Calu3 (cell line): ENCODE measurements at regions not wholly inside any gene's neighbourhood (a gene's known extent, or its start where the extent isn't known, plus 50 kb on each side); places are given as distances from the start of the nearest gene placed in this dataset.

Experiments used
- BruUV-seq: library from RNA; stranded (reverse); fragments of 400-500 nt; replicated peaks from 2 replicates; lab custom pipeline; 2021; lab: Mats Ljungman, UMichigan
- CTCF ChIA-PET: fragments of 300-600 bp; sonication (Branson Sonifier 250); formaldehyde crosslinking; loops from one replicate; lab custom pipeline; 2022; ENCODE audit warnings: antibody characterized with exemption; lab: Charles Lee
- DNase-seq: peaks from one replicate; pipeline ENCODE4 v3.0.0; 2022
- H3K27ac Mint-ChIP-seq: one replicate; pipeline ENCODE4 v1.8.0; 2022; ENCODE audit warnings: mixed read lengths; ENCODE audit not compliant: unreplicated experiment
- H3K27me3 Mint-ChIP-seq: one replicate; pipeline ENCODE4 v1.8.0; 2022; ENCODE audit warnings: mixed read lengths; ENCODE audit not compliant: unreplicated experiment
- H3K36me3 Mint-ChIP-seq: one replicate; pipeline ENCODE4 v1.8.0; 2022; ENCODE audit warnings: mild to moderate bottlenecking, moderate library complexity, mixed read lengths; ENCODE audit not compliant: insufficient read depth, unreplicated experiment
- H3K4me1 Mint-ChIP-seq: one replicate; pipeline ENCODE4 v1.8.0; 2022; ENCODE audit warnings: mild to moderate bottlenecking, low read depth, mixed read lengths; ENCODE audit not compliant: unreplicated experiment
- H3K4me3 Mint-ChIP-seq: one replicate; pipeline ENCODE4 v1.8.0; 2022; ENCODE audit warnings: mild to moderate bottlenecking, low read depth, moderate library complexity, mixed read lengths; ENCODE audit not compliant: unreplicated experiment
- H3K9me3 Mint-ChIP-seq: one replicate; pipeline ENCODE4 v1.8.0; 2022; ENCODE audit warnings: low read depth, mixed read lengths; ENCODE audit not compliant: unreplicated experiment
- intact Hi-C: fragments of 100-400 bp; cut with micrococcal nuclease; formaldehyde crosslinking; loops from one replicate; pipeline ENCODE4 v1.10.0; 2022; ENCODE audit not compliant: unreplicated experiment
- TF ChIP-seq, protein P1 (sequence below): fragments of 200-600 bp; IDR thresholded peaks from one replicate; pipeline ENCODE4 v1.8.0; 2022; ENCODE audit warnings: antibody characterized with exemption; ENCODE audit not compliant: unreplicated experiment

DNA sequence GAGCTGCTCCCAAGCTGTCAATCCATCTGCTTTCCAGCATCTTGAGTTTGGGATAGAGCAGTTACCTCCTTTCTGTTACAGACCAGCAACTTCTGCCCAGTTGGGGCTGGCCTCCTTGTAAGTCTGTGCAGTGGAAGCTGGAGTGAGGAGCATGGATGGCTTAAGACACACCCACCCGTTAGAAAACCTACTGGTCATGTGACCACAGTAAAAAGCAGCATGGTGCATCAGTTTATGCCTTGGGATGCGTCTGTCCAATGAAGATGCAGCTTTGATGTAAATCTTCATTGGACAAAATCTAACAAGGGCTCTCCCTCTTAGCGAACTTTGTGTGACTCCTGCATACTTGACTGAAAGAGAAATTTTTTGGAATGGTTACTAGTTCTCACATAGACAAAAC lies 453.5 kb downstream of the TYW1 start:
- DNase-seq = no peak
- Mint-ChIP-seq H3K27ac (no peak overlapping the region), H3K27me3 (peaks cover 4% of the 10 kb centered on the region), H3K9me3 (no peaks in the 10 kb centered on the region), H3K36me3 (no peaks in the 10 kb centered on the region), H3K4me1 (no peaks in the 10 kb centered on the region), H3K4me3 (no peak overlapping the region)
- TF ChIP-seq, protein P1, sequence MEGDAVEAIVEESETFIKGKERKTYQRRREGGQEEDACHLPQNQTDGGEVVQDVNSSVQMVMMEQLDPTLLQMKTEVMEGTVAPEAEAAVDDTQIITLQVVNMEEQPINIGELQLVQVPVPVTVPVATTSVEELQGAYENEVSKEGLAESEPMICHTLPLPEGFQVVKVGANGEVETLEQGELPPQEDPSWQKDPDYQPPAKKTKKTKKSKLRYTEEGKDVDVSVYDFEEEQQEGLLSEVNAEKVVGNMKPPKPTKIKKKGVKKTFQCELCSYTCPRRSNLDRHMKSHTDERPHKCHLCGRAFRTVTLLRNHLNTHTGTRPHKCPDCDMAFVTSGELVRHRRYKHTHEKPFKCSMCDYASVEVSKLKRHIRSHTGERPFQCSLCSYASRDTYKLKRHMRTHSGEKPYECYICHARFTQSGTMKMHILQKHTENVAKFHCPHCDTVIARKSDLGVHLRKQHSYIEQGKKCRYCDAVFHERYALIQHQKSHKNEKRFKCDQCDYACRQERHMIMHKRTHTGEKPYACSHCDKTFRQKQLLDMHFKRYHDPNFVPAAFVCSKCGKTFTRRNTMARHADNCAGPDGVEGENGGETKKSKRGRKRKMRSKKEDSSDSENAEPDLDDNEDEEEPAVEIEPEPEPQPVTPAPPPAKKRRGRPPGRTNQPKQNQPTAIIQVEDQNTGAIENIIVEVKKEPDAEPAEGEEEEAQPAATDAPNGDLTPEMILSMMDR = no peak
- intact Hi-C loops = no loop called here
- BruUV-seq = no TSS peak
- CTCF ChIA-PET = no interaction called here

DNA sequence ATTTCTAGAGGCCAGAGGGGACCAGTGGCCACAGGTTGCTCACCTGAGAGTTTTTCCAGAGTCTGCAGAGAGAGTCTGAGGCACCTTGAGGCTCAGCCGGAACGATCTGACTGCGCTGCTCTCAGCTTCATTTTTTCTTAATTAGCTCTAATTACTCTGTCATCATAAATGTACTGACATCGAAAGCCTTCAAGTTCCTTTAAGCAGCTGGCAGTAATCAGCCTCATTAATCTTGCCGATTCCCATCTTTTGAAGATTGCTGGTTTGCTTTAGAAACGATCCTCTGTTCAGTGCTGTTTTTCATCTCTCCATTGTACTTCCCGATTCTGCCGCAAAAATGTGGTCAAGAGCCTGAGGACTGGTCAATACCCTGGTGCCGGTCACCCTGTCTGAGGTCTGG lies 454.7 kb downstream of the TYW1 start:
- Mint-ChIP-seq H3K9me3 (no peaks in the 10 kb centered on the region), H3K27ac (no peak overlapping the region), H3K4me3 (no peak overlapping the region), H3K4me1 (no peaks in the 10 kb centered on the region), H3K27me3 (peaks cover 15% of the 10 kb centered on the region), H3K36me3 (no peaks in the 10 kb centered on the region)
- TF ChIP-seq, protein P1 = no peak
- BruUV-seq = no TSS peak
- DNase-seq = no peak
- CTCF ChIA-PET = no interaction called here
- intact Hi-C loops = no loop called here

DNA sequence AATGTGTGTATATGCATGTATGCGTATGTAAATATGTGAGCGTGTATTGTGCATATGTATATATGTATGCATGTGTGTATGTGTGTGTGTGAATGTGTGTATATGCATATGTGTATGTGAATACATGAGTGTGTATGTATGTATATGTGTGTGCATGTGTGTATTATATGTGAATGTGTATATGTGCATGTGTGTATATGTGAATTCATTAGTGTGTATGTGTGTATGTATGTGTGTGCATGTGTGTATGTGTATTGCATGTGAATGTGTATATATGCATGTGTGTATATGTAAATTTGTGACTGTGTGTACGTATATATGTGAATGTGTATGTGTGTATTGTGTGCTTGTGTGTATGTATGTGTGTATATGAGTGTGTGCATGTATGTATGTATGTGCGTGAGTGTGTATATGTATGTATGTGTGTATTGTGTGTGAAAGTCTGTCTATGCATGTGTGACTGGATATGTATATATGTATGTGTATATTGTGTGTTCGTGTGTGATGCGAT lies 455.9 kb downstream of the TYW1 start:
- H3K4me1 Mint-ChIP-seq = no peaks in the 10 kb centered on the region
- no peak for DNase-seq
- intact Hi-C loops = no loop called here
- H3K4me3 Mint-ChIP-seq = no peak overlapping the region
- no peaks in the 10 kb centered on the region for H3K9me3 Mint-ChIP-seq
- BruUV-seq = no TSS peak
- H3K27ac Mint-ChIP-seq = no peak overlapping the region
- H3K27me3 Mint-ChIP-seq = peaks cover 15% of the 10 kb centered on the region
- CTCF ChIA-PET = no interaction called here
- H3K36me3 Mint-ChIP-seq = no peaks in the 10 kb centered on the region
- TF ChIP-seq, protein P1 = no peak

DNA sequence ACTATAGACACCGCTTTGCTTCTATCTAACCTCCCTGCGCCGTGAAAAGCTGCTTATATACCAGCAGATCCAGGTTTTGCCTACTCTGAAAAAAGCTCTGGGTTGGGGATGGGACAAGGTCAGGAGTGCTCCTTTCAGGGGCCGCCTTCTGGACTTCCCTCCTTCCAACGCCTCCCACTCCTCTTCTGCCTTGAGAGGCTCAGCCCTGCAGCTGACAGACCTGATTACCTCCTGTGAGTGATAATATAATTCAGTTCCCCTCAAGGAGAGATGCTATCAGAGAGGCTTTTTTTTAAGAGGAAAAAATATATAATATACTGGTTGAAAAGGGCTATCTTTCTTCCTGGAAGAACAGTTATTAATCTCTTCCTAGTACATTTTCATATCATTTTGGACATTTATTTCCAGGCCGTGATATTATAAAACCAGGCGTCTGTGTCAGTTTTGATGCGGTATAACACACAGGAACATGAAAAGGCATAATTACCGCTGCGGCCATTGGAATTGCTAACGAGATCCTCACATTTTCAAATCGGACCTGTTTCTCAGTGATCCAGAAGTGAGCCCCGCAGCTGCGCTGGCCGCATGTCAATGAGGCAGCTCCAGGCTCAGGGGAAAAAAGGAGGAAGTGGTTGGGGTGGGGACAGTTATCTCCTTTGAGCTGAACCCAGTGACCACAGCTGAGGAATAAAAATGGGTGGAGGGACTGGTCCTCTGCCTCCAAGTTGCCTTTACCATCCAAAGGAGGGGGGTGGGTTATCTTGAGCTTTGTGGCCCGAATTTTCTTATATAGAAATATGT lies 457.1 kb downstream of the TYW1 start:
- Mint-ChIP-seq H3K9me3 (no peaks in the 10 kb centered on the region), H3K4me1 (no peaks in the 10 kb centered on the region), H3K27ac (no peak overlapping the region), H3K27me3 (peaks cover 24% of the 10 kb centered on the region), H3K4me3 (no peak overlapping the region), H3K36me3 (no peaks in the 10 kb centered on the region)
- BruUV-seq = no TSS peak
- TF ChIP-seq, protein P1 = no peak
- no peak for DNase-seq
- intact Hi-C loops = no loop called here
- CTCF ChIA-PET = interaction anchor here (0.6 kb wide), 1 partner anchor 29 kb away, joined by 5 read pairs; no protein-coding TSS in a partner anchor
